G401 (cell line): ENCODE measurements at regions not wholly inside any gene's neighbourhood (a gene's known extent, or its start where the extent isn't known, plus 50 kb on each side); places are given as distances from the start of the nearest gene placed in this dataset.

Experiments used
- DNase-seq: peaks from one replicate; pipeline ENCODE4 v3.0.0-alpha.2; 2015; ENCODE audit warnings: low spot score
- in situ Hi-C: cut with HindIII; loops from 2 replicates; pipeline ENCODE4 v1.10.0; 2016; ENCODE audit warnings: low sequenced_read_pairs, mixed read lengths

DNA sequence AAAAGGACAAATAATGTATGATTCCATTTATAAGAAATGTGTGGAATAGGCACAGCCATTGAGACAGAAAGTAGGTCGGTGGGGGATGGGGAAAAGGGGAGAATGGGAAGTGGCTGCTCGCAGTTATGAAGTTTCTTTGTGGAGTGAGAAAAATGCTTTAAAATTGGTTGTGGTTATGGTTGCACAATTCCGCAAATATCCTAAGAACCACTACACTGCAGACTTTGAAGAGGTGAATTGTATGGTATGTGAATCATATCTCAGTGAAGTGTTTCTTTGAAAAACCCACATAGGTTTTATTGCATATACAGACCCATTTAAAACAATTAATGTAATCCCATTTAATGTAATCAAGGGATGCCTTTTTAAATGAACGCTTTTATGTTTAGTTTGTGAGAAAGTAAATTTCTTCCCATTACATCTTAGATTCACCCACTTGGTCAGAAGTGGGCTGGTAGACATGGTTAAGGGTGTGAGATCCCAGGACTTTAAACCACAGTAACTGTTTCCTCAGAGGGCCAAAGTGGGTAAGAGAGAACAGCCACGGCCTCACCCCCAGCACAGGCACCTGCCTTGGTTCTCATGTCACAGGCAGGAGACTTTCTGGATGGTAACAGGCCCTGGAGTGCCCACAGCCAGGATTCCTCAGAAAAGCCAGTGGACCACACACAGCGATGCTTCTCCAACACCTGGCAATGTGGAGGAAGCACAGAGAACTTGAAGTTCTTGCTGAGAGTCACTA is 119.3 kb upstream of the GJB6 start:
- in situ Hi-C loops, result no loop called here
- no peak for DNase-seq

GRCh38 chr13:20350819-20351218 is 118.7 kb upstream of the GJB6 start:
- in situ Hi-C loops, result no loop called here

DNA sequence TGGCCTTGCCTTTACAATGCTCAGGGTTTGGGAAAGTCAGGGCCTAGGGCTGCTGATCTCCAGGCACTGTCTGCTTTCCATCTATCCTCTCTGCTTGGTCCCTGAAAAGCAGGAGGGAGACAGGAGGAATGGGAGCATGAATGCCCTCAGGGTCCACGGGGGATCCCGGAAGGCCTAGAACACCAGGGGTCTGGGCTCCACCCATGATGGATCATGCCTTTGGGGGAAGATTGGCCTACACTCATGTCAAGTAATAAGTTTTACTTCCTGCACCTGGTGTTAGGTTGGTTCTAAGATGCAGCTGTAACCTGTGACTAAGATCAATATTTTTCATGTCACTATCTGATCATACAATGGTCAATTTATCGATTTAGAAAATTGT is 118.3 kb upstream of the GJB6 start:
- DNase-seq, result no peak
- in situ Hi-C loops, result no loop called here

More at GRCh38 chr13:20350819-20351218, 118.7 kb upstream of the GJB6 start:
- no peak for DNase-seq

DNA sequence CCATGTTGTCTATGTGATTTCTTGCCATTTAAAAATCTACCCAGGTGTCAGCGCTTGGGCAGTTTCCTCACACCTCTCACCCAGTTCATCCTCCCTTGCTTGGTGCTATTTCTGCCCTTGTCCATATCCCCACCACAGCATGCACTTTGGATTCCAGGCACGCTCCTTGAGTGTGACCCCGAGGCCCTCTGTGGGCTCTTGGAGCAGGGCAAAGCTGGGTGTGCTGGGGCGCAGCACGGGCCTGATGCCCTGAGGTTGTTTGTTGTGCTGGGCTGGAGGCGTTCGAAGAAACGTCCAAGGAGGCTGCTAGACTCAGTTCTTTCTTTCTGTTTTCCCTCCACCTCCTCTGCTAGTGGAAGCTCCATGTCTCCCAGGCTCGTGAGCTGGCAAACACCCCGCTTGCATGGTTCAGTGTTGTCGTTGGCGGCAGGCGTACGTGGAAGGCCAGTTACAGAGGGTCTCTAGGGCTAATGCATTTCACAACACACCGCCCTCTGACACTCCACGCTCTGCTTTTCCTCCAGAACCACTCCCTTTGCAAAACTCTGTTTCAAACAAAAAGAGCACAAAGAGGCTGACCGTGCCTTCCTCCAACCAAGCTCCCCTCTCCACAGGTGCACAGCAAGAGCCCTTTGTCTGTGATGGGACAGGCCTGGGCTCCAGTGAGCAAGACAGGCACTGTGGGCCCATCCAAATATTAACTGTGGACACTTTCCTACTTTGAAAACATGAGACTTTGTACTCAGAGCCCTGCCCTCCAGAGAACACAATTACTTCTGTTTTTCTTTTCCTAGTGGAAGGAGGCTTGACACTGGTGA is 117.7 kb upstream of the GJB6 start:
- in situ Hi-C loops, result no loop called here
- DNase-seq, result no peak

DNA sequence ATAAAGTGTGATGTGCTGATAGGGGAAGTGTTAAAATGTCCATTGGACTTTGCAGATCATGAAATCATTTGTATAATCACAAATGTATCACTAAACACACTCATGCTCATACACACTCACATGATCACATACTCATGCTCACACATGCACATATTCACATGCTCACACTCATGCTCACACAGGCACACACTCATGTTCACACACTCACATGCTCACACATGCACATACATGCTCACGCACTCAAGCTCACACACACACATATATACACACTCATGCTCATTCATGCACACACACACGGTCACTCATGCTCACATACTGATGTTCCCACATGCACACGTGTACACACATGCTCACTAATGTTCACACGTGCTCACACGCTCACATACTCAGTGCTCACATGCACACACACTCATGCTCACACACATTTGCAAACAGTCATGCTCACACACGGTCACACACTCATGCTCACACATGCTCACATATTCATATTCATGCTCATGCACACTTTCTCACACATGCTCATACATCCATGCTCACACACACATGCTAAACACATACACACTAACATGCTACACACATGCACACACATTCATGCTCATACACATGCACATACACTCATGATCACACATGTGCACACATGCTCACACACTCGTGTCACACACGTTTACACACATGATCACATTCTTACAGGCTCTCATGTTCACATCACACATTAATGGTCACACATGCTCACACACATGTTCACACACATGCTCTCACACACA is 116.7 kb upstream of the GJB6 start:
- in situ Hi-C loops, result no loop called here
- no peak for DNase-seq

- no peak for DNase-seq
- in situ Hi-C loops, result no loop called here
These were observed 115.9 kb upstream of the GJB6 start for GRCh38 chr13:20348018-20348417.

DNA sequence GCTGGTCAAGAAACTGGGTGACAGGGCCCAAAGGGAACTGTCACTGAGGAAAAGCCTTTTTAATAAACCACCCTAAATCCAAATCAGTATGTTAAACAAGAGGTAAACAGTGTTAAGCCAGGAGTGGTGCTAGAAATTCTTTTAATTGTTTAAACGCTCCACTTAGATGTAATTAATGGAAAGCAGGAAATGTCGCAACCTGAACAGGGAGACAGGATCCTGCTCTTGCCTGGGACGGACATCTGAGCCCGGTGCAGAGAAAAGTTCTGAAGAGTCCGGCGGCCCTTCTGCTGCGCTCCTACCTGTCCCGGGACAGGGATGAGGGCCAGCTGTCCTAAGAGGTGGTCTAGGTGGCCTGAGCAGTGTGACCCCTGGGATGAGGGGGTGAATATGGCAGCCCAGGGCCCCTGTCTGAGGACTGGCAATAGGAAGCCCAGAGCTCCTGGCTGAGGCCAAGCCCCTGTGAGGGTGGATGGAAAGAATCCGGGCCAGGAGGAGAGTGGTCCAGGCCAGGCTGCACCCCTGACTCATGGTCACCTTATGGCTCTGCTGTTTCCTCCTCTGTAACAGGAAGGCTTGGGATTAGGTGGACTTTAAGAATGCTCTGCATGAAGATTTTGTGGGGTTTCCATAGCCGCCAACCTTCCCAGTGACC is 112.8 kb upstream of the GJB6 start:
- in situ Hi-C loops, result no loop called here
- DNase-seq, result no peak

GRCh38 chr13:20342311-20342710 is 110.2 kb upstream of the GJB6 start:
- in situ Hi-C loops, result no loop called here

GRCh38 chr13:20340759-20341171 is 108.6 kb upstream of the GJB6 start:
- in situ Hi-C loops, result no loop called here
- DNase-seq, result no peak

More at GRCh38 chr13:20342311-20342710, 110.2 kb upstream of the GJB6 start:
- no peak for DNase-seq

GRCh38 chr13:20340136-20340758 is 108.1 kb upstream of the GJB6 start:
- in situ Hi-C loops, result no loop called here
- DNase-seq, result peak; percentile 2

DNA sequence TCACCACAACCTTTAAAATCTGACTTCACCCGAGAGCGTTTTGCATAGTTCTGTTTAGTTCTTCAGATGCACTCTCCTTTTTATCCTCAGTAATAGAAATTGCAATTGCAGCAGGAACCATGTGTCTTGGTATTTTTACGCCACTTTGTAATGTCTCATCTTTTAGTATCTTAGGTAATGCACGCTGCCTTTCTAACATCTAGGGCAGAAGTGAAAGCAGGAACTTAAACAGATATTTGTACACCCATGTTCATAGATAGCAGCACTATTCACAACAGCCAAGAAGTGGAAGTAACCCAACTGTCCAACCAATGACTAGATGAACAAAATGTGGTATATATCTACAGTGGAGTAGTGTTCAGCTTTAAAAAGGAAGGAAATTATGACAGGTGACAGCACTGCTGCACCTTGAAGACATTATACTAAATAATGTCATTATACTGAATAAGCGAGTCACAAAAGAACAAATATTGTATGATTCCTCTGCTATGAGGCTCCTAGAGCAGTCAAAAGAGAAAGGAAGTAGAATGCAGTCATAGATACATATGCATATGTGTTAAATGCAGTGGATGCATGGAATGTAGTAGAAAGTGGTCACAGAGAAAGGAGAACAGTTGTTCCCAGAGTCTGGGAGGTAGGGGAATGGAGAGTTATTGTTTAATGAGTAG is 105.9 kb upstream of the GJB6 start:
- no peak for DNase-seq
- in situ Hi-C loops, result no loop called here

GRCh38 chr13:20336761-20337160 is 104.6 kb upstream of the GJB6 start:
- DNase-seq, result no peak
- in situ Hi-C loops, result no loop called here

- DNase-seq, result no peak
- in situ Hi-C loops, result no loop called here
These were observed 102.2 kb upstream of the GJB6 start for GRCh38 chr13:20334309-20334708.

DNA sequence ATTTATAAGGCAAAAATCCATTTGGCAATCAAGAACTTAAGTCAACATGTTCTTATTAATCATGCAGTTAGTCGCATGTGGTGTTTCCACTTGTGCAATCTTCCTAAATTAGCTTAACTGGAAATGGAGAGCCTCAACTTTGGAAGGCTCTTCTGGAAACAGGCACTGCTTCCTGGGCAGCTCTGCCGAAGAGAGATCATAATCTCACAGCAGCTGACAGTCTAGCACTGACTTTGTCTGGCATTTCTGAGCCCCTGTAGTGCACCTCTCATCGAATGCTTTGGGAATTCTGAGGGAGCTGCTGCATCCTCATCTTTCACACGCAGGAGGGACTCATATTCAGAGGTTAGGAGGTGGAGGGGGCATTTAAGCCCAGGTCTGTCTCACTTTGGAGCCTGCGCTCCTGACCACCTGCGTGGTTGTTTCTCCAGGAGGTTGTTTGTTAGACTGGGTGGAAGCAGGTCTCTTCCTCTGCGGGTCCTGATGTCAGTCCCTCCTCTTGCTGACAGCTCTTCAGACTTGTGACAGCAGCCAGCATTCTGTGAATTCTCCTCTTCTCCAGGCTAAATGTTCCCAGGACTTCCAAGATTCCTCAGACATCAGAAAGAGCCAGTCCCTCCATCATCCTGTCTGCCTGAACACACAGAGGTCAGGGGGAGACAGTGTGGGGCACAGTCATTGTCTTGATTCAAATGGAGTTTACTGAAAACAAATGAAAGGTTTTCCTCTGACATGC is 100.4 kb upstream of the GJB6 start:
- no peak for DNase-seq
- in situ Hi-C loops, result no loop called here

- in situ Hi-C loops, result no loop called here
- DNase-seq, result no peak
These were observed 99.8 kb upstream of the GJB6 start for GRCh38 chr13:20331949-20332348.

DNA sequence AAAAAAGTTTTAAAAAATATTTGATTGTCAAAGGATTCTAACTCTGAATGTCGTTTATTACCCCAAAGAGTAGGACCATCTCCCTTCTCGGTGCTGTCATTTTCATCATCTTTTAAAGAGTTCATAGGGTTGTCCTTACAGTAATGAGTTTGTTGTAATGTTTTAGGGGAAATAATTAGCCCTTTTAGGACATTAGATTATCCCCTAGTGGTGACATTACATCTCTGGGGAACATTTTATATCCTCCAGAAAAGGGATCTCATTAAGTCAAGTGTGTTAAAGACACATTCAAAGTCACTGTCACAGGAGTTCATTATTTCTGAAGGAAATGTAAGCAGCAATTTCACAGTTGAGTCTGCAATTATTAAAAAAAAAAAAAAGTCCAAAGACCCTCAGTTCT is 99.3 kb upstream of the GJB6 start:
- in situ Hi-C loops, result no loop called here
- no peak for DNase-seq

DNA sequence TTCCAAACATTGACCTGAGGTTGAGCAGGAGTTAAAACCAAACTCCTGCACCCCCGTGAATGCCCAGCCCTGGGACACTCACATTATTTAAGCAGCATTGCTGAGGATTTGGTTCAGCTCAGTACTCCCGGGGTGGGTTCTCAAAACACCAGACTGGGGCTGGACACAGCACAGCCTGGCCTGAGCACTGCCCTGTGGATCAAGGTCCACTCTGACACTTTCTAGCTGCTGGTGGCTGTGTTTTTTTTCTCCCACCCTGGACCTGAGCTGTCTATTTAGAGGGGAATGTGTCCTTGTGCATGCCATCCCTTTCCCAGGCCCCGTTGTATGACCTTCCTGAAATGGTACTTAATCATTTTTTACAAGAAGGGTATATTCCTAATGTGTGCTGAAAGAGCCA is 94.7 kb upstream of the GJB6 start:
- in situ Hi-C loops, result no loop called here
- no peak for DNase-seq

- in situ Hi-C loops, result no loop called here
- no peak for DNase-seq
These were observed 94.2 kb upstream of the GJB6 start for GRCh38 chr13:20326276-20326675.
